Heart right ventricle (tissue), 16 donors: ENCODE measurements at regions not wholly inside any gene's neighbourhood (a gene's known extent, or its start where the extent isn't known, plus 50 kb on each side); places are given as distances from the start of the nearest gene placed in this dataset.
"Not testable (repeated sequence)": the region's sequence is repeated elsewhere in the genome, so short reads cannot be mapped to it uniquely, and the experiment has no call there.

Experiments used
- ATAC-seq, 8 donors: fragments of 200-7000 bp; cut with Tn5 transposase; one replicate each; pipeline ENCODE4 v1.9.1; 2020; ENCODE audit warnings: mild to moderate bottlenecking in 8 of 8, moderate library complexity in 8 of 8, moderate number of reproducible peaks in 1 of 8
- DNase-seq, 2 donors: peaks; one replicate each; pipeline ENCODE4 v3.0.0-alpha.2; 2020
- H3K27ac ChIP-seq, 10 donors: fragments of 200-600 bp; sonication (generic) in 2 of 10; one replicate each; pipeline versions ENCODE4 v1.5.0 to v1.8.0; 2020 to 2022; ENCODE audit warnings: mild to moderate bottlenecking in 3 of 10
- H3K27me3 ChIP-seq, 7 donors: fragments of 200-600 bp; one replicate each; pipeline ENCODE4 v1.8.0; 2021 to 2022; ENCODE audit warnings: mild to moderate bottlenecking in 2 of 7
- H3K36me3 ChIP-seq, 9 donors: fragments of 200-600 bp; sonication (generic) in 1 of 9; one replicate each; pipeline versions ENCODE4 v1.5.0 to v1.8.0; 2020 to 2022; ENCODE audit warnings: mild to moderate bottlenecking in 2 of 9
- H3K4me1 ChIP-seq, 9 donors: fragments of 200-600 bp; sonication (generic) in 1 of 9; one replicate each; pipeline versions ENCODE4 v1.5.0 to v1.8.0; 2020 to 2022; ENCODE audit warnings: mild to moderate bottlenecking in 4 of 9
- H3K4me3 ChIP-seq, 10 donors: fragments of 200-600 bp; sonication (generic) in 2 of 10; one replicate each; pipeline versions ENCODE4 v1.5.0 to v1.8.0; 2020 to 2022; ENCODE audit warnings: mild to moderate bottlenecking in 7 of 10, moderate library complexity in 2 of 10
- H3K9me3 ChIP-seq, 11 donors: fragments of 200-600 bp in 10 of 11; sonication (generic) in 2 of 11; one replicate each; pipeline versions ENCODE4 v1.5.0 to v1.8.0; 2013 to 2022; ENCODE audit warnings: mild to moderate bottlenecking in 2 of 11, control low read depth in 1 of 11, moderate library complexity in 1 of 11
- WGBS, 2 donors: extraction: QIAGEN DNeasy Blood & Tissue Kit; methylation state at CpG; one replicate each; pipeline ENCODE4 v1.1.7; 2013; ENCODE audit warnings: inconsistent platforms in 1 of 2; 5-methylcytosine and 5-hydroxymethylcytosine counted together
- intact Hi-C, 10 donors: fragments of 100-400 bp; cut with DNase I; formaldehyde crosslinking; loops; one replicate each; pipeline versions ENCODE4 v1.11.1 to v1.14.2; 2022
- TF ChIP-seq, protein P1 (sequence below), 9 donors: fragments of 200-600 bp; sonication (generic) in 2 of 9; IDR thresholded peaks; one replicate each; pipeline versions ENCODE4 v1.5.0 to v1.8.0; 2021 to 2022; ENCODE audit warnings: antibody characterized with exemption in 9 of 9, mild to moderate bottlenecking in 5 of 9, moderate library complexity in 1 of 9
- donor health status: Arrhythmogenic right ventricular cardiomyopathy.
- donor health status: ischemic (EF 13 %, LVEDD 7.1; RV severe dilation, severe dysfunction).
- donor health status: healthy with polysubstance abuse.
- donor health status: DM: no; HTN: yes; CAD: no.
- donor health status: DM: no; HTN: no; CAD: no.
- donor health status: ischemic (EF 25% LVEDD 6.9; RV normal size, moderate dysfunction).
- donor health status: ischemic (EF 25% LVEDD 5.7; RV mildly dilated, moderate dysfunction).
- donor health status: healthy.
- donor health status: DM: yes; HTN: yes; CAD: no.
- donor health status: Ischemic cardiomyopathy.
- donor health status: ischemic (EF 35%, LVEDD 5.7; RV mildly dilated, moderate dysfunction).
- donor health status: nonischemic (EF 11% LVEDD 7.7; RV severe dilation, severe dysfunction).
- donor health status: DM: yes; HTN: yes; CAD: no.
- donor health status: PGD.
- donor health status: ischemic (EF 29% LVEDD 5.4; RV normal size, mild dysfunction).
- donor health status: nonischemic (EF 23%, LVEDD 6.1; RV moderate dilation, normal function).

DNA sequence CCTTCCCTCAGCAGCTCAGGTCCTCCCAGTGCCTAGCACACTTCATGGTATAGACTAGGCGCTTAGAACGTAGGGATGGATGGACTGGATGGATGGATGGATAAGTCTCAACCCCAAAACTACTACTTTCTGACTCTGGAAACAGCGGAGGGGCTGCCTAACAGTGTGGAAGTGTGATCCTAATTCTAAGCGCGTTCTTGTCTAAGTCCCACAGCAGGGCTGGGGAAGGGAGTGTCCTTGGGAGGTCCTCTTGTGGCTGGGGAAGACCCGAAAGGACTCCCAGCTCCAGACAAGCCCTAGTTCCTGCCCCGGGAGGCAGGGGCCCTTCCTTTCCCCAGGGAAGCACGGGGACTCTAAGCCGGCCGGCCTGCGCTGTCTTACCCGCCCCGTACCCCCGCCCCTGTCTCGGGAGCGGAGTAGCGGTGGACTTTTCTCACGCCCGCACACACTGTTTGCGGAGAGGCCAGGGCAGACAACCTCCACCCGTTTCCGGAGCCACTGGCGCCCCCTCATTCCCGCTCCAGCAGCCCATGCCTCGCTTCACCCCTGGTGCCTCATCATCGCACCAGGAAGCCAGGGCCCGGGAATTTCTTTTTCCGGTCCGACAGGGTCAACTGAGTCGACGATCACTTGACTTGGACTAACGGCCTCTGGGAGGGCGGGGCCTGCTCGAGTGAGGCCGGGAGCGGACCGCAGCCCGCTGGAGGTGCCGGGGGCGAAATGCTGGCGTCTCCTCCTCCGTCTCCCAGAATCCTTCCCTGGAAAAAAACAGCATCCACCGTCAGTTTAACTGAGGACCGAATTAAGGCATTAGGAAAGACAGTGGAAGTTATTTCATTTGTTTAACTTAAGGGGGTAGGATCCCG lies 133.3 kb downstream of the TBC1D2B start:
- Histone ChIP-seq H3K9me3 (no peaks in the 10 kb centered on the region), H3K4me3 (peak overlapping the region; percentile 46 to 66 (median 58)), H3K36me3 (no peaks in the 10 kb centered on the region), H3K27ac (peak overlapping the region in 9 of 10 donors; percentile 70 to 95 (median 83)), H3K4me1 (peaks cover 0 to 14% (median 6%) of the 10 kb centered on the region in 9 donors), H3K27me3 (no peaks in the 10 kb centered on the region)
- DNase-seq (peak; percentile 86 to 92), ATAC-seq (peak; percentile 87 to 96 (median 95))
- TF ChIP-seq, protein P1, sequence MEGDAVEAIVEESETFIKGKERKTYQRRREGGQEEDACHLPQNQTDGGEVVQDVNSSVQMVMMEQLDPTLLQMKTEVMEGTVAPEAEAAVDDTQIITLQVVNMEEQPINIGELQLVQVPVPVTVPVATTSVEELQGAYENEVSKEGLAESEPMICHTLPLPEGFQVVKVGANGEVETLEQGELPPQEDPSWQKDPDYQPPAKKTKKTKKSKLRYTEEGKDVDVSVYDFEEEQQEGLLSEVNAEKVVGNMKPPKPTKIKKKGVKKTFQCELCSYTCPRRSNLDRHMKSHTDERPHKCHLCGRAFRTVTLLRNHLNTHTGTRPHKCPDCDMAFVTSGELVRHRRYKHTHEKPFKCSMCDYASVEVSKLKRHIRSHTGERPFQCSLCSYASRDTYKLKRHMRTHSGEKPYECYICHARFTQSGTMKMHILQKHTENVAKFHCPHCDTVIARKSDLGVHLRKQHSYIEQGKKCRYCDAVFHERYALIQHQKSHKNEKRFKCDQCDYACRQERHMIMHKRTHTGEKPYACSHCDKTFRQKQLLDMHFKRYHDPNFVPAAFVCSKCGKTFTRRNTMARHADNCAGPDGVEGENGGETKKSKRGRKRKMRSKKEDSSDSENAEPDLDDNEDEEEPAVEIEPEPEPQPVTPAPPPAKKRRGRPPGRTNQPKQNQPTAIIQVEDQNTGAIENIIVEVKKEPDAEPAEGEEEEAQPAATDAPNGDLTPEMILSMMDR (IDR thresholded peaks at IDR 0.05): no peak
- intact Hi-C loops: loop anchor here in 1 of 10 donors (10.0 kb wide), 1 partner anchor 801 kb away; no protein-coding TSS in a partner anchor
- WGBS, 2 donors: 7 to 9% methylated on average over 45 of the region's 45 CpGs

DNA sequence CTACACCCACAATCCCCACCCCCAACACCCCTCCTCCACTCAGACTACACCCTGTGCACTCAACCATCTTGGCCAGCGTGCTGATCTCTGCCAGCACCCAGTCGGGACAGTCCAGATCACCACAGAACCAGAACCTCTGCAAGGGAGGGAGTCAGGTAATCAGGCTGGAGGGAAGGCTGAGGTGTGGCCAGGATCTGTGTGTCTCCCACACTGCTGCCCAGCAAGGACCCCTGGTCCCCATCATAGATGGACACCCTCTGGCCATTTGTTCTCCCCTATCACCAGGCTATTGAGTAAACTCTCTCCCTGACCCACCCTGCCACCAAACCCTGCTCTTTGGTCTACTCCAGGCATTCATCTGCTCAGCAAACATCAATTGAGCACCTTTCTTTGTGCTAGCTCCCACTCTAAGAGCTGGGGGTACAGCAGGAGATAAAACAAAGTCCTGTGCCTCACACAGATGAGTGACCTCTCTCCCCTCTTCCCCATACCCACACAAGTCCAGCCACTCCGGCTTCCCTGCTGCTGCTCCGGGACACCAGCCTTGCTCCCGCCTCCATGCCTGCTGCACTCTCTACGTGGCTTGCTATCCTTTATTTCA lies 134.8 kb downstream of the TBC1D2B start:
- no peak for DNase-seq
- intact Hi-C loops: loop anchor here in 1 of 10 donors (10.0 kb wide), 1 partner anchor 802 kb away; no protein-coding TSS in a partner anchor
- ATAC-seq: no peak
- 88 to 91% methylated on average over 6 of the region's 6 CpGs for WGBS, 2 donors
- H3K27me3 ChIP-seq: no peaks in the 10 kb centered on the region
- no peak overlapping the region for H3K27ac ChIP-seq
- no peak overlapping the region for H3K4me3 ChIP-seq
- H3K9me3 ChIP-seq: no peaks in the 10 kb centered on the region
- peaks cover 0 to 14% (median 6%) of the 10 kb centered on the region in 9 donors for H3K4me1 ChIP-seq
- TF ChIP-seq, protein P1 (IDR thresholded peaks at IDR 0.05): no peak
- no peaks in the 10 kb centered on the region for H3K36me3 ChIP-seq

DNA sequence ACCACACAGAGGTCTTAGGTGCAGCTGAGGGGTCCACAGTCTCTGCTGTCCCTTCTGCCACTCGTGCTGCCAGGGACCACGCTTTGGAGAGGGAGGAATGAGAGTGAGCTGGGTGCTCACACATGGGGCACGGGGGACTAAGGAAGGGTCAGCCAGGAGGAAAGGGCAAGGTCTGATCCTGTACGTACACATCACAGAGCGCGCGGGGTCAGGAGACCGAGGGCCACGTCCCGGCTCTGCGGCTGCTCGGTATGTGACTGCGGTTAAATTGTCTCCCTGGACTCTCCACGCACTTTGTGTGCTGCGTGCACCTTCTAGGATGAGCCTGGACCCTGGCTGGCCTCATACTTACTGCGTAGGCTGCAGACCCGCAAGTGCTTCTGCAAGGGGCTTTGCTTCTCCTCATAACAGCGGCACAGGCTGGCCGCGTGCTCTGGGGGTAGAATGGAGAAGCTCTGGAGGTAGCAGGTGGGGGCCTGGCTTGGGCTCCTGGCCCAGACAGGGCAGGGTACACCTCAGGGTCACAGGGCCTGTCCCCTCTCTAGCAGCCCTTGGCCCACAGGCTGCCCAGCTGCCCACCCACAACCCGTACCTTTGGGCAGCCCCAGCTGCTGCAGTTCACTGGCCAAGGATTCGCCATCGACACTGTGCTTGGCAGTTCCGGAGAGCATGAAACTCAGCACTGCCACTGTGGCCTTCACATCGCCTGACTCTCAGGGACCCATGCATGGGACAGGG lies 136.3 kb downstream of the TBC1D2B start:
- peaks cover 0 to 14% (median 6%) of the 10 kb centered on the region in 9 donors for H3K4me1 ChIP-seq
- DNase-seq, ATAC-seq, H3K4me3 ChIP-seq, H3K36me3 ChIP-seq, H3K27me3 ChIP-seq, H3K27ac ChIP-seq, H3K9me3 ChIP-seq: not testable (repeated sequence)
- intact Hi-C loops: loop anchor here in 1 of 10 donors (10.0 kb wide), 1 partner anchor 804 kb away; no protein-coding TSS in a partner anchor
- WGBS, 2 donors: 87 to 88% methylated on average over 6 to 12 of the region's 25 CpGs

DNA sequence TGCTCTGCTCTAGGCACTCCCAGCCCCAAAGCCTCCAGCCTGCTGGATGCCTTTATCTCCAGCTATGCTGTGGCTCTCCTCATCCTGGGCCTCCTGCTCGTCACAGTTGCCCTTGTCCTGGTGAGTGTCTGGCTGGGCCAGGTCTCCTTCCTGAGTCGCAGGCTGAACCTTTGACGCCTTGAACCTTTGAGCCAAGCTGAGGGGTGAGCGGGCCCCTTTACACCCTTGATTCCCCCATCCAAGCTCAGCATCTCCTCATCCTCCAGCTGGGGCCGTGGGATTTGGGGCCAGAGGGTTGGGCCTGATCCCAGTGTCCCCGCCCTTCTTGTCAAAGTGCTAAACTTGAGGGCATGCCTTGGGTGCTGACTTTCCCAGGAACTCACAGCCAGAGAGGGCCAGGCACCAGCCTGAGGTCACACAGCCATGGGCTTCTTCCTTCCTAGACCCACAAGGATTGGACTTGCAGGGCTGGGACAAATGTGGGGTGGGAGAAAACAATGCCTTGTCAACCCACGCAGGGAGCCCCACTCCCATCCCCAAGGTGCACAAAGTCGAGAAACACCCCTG lies 137.0 kb downstream of the TBC1D2B start:
- intact Hi-C loops: loop anchor here in 1 of 10 donors (10.0 kb wide), 1 partner anchor 804 kb away; no protein-coding TSS in a partner anchor
- no peak for ATAC-seq
- H3K36me3 ChIP-seq: no peaks in the 10 kb centered on the region

More for the DNA sequence above, 137.0 kb downstream of the TBC1D2B start:
- no peaks in the 10 kb centered on the region for H3K9me3 ChIP-seq
- WGBS, 2 donors: 78 to 81% methylated on average over 7 to 8 of the region's 8 CpGs
- H3K27me3 ChIP-seq: no peaks in the 10 kb centered on the region
- no peak overlapping the region for H3K4me3 ChIP-seq
- H3K4me1 ChIP-seq: peaks cover 0 to 14% (median 6%) of the 10 kb centered on the region in 9 donors
- no peak overlapping the region for H3K27ac ChIP-seq
- no peak for DNase-seq
- TF ChIP-seq, protein P1 (IDR thresholded peaks at IDR 0.05): no peak
